BJ (cell line): ENCODE measurements at regions not wholly inside any gene's neighbourhood (a gene's known extent, or its start where the extent isn't known, plus 50 kb on each side); places are given as distances from the start of the nearest gene placed in this dataset.

Source experiments
- CTCF ChIA-PET: fragments of 350-600 bp; formaldehyde crosslinking; extraction: SDS; loops from one replicate; lab custom pipeline; 2021; ENCODE audit warnings: antibody characterized with exemption, inconsistent platforms; lab: Yijun Ruan, JAX
- POLR2A ChIA-PET: fragments of 300-600 bp; sonication (Branson Sonifier 250); formaldehyde crosslinking; extraction: SDS; loops from one replicate; lab custom pipeline; 2021; ENCODE audit warnings: antibody characterized with exemption; lab: Charles Lee
- DNase-seq: peaks from one replicate; pipeline ENCODE4 v3.0.0-alpha.2; 2011; ENCODE audit warnings: low read depth
- H3K27me3 ChIP-seq: 2 replicates; pipeline ENCODE4 v1.6.0; 2011; ENCODE audit warnings: low read length; ENCODE audit not compliant: control insufficient read depth, insufficient read depth
- H3K36me3 ChIP-seq: 2 replicates; pipeline ENCODE4 v1.5.1; 2011; ENCODE audit warnings: low read length; ENCODE audit not compliant: control insufficient read depth, insufficient read depth
- H3K4me3 ChIP-seq: 2 replicates; pipeline ENCODE4 v1.5.1; 2011; ENCODE audit warnings: low read depth, mild to moderate bottlenecking, control low read depth, low read length
- TF ChIP-seq, protein P1 (sequence below): IDR thresholded peaks from 2 replicates; pipeline ENCODE4 v1.5.1; 2011; ENCODE audit warnings: low read depth, mild to moderate bottlenecking, control low read depth, inconsistent platforms, low read length, moderate library complexity; ENCODE audit not compliant: insufficient read depth

DNA sequence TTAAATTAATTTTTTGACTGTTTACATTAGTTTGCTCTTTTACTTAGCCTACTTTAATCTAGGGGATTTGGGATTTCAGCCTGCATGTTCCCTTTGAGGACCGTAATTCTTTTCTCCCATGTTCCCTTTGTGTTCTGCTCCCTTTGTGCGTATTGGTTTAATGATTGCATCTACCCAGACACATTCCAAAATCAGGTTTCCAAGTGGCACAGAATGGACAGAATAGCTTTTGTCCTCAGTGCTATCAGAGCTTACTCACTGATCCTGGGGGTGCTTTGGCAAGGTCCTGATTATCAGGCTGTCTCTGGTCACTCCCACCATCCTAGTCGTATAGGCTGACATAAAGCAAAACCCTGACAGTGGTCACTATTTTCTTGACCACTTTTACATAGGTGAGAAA, 867.5 kb downstream of the TSN start:
- no peak for DNase-seq
- TF ChIP-seq, protein P1, sequence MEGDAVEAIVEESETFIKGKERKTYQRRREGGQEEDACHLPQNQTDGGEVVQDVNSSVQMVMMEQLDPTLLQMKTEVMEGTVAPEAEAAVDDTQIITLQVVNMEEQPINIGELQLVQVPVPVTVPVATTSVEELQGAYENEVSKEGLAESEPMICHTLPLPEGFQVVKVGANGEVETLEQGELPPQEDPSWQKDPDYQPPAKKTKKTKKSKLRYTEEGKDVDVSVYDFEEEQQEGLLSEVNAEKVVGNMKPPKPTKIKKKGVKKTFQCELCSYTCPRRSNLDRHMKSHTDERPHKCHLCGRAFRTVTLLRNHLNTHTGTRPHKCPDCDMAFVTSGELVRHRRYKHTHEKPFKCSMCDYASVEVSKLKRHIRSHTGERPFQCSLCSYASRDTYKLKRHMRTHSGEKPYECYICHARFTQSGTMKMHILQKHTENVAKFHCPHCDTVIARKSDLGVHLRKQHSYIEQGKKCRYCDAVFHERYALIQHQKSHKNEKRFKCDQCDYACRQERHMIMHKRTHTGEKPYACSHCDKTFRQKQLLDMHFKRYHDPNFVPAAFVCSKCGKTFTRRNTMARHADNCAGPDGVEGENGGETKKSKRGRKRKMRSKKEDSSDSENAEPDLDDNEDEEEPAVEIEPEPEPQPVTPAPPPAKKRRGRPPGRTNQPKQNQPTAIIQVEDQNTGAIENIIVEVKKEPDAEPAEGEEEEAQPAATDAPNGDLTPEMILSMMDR, result no peak
- Histone ChIP-seq H3K4me3 (no peak overlapping the region), H3K36me3 (no peaks in the 10 kb centered on the region), H3K27me3 (no peaks in the 10 kb centered on the region)
- CTCF ChIA-PET, result interaction anchor here (0.7 kb wide), 1 partner anchor 91 kb away, joined by 4 read pairs; no protein-coding TSS in a partner anchor
- POLR2A ChIA-PET, result no interaction called here

DNA sequence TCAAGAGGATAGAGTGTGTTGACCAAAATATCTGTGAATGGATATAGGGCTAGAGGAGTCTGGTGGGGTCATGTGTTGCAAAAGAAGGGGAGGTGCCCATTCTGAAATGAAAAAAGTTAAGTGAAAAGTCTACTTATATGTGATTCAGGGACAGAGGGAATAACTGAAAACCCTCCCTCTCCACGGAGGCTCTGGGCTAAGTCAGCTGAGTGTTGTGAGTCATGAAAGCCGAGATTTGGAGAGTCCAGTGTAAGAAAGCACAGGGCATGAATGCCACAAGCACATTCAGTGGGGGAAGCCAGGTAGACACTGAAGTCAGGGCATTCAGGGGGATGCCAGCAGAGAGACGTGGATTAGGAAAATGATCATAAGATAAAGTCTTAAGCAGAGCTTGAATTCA, 871.9 kb downstream of the TSN start:
- no peaks in the 10 kb centered on the region for H3K27me3 ChIP-seq
- ChIA-PET CTCF (no interaction called here), POLR2A (no interaction called here)
- H3K36me3 ChIP-seq, result no peaks in the 10 kb centered on the region
- no peak for DNase-seq
- no peak overlapping the region for H3K4me3 ChIP-seq
- TF ChIP-seq, protein P1, result no peak

DNA sequence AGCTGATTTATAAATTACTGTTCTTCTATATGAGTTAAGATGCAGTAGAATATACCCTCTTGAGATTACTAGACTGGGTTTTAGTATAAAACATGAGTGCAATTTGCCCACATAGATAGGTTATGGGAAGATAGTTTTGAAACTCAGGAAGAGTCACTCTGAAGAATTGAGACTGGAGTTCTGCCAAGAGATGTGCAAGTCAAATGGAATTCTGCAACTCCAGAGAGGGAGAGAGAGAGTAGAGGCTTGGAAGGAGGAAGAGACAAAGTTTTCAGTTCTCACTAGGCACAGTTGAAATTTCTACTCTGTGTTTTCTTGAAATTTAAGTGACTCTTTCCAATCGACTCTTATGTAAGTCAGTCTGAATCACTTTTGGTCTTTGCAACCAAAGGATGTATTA, 878.8 kb downstream of the TSN start:
- no peaks in the 10 kb centered on the region for H3K27me3 ChIP-seq
- ChIA-PET POLR2A (no interaction called here), CTCF (no interaction called here)
- no peak overlapping the region for H3K4me3 ChIP-seq
- H3K36me3 ChIP-seq, result no peaks in the 10 kb centered on the region
- DNase-seq, result peak; percentile 59
- TF ChIP-seq, protein P1, result no peak

DNA sequence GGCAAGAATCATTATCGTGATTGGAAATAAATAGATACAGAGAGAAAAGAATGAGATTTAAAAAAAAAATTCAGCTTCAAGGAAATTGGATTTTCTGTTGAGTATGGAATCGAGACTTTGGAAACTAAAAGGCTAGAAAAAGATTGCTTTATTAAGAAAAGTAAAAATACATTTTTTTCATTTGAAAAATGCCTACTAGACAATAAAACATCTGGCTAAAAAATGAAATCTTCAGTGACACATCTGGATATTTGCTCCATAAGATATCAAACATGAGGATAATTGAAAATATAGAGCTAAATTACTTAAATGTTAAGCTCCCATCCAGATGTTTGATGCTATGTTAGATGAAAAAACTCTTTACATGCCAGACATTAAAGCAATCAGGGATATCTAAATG, 879.5 kb downstream of the TSN start:
- Histone ChIP-seq H3K36me3 (no peaks in the 10 kb centered on the region; the same call in 1 of the 2 replicates), H3K4me3 (no peak overlapping the region), H3K27me3 (no peaks in the 10 kb centered on the region)
- CTCF ChIA-PET, result no interaction called here
- TF ChIP-seq, protein P1, result no peak
- POLR2A ChIA-PET, result no interaction called here
- DNase-seq, result no peak

DNA sequence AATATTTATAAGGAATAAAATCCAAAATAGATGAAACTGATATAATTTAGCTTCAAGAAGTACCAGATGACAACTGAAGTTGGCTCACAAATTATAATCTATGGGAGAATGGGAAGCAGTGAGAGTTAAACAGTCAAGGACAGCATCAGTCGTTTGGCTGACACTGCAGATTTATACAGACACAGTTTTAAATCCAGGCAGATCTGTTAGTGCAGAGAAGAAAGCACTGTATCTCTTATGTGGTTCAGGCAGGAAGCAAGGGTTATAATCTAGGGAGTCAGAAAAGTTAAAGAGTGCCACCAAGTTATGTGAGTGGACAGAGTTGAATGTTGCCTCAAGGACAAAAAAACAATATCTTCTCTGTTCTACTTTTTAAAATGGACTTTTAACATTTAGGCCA, 880.2 kb downstream of the TSN start:
- ChIA-PET POLR2A (no interaction called here), CTCF (no interaction called here)
- Histone ChIP-seq H3K4me3 (no peak overlapping the region), H3K27me3 (no peaks in the 10 kb centered on the region), H3K36me3 (no peaks in the 10 kb centered on the region; the same call in 1 of the 2 replicates)
- TF ChIP-seq, protein P1, result no peak
- DNase-seq, result no peak
